GM23248 (cell line): ENCODE measurements at regions not wholly inside any gene's neighbourhood (a gene's known extent, or its start where the extent isn't known, plus 50 kb on each side); places are given as distances from the start of the nearest gene placed in this dataset.

ENCODE experiments used
- EZH2 ChIP-seq: fragments of 200-600 bp; sonication (generic); IDR thresholded peaks from 2 replicates; pipeline ENCODE4 v1.6.1; 2018; ENCODE audit warnings: antibody characterized with exemption, mild to moderate bottlenecking; ENCODE audit not compliant: insufficient read depth, poor library complexity, severe bottlenecking
- EZH2phosphoT487 ChIP-seq: fragments of 200-600 bp; sonication (generic); IDR thresholded peaks from 2 replicates; pipeline ENCODE4 v1.6.1; 2018; ENCODE audit warnings: antibody characterized with exemption, moderate library complexity, mild to moderate bottlenecking, low read depth; ENCODE audit not compliant: insufficient read depth

GRCh38 chr5:162684145-162684544 is 616.6 kb downstream of the GABRG2 start:
- TF ChIP-seq EZH2phosphoT487: no peak
- no peak for TF ChIP-seq EZH2
